MM.1S (cell line): ENCODE measurements at regions not wholly inside any gene's neighbourhood (a gene's known extent, or its start where the extent isn't known, plus 50 kb on each side); places are given as distances from the start of the nearest gene placed in this dataset.

ENCODE experiments used
- DNase-seq: peaks from one replicate; pipeline ENCODE4 v3.0.0-alpha.2; 2015
- H2AFZ ChIP-seq: fragments of 300-600 bp; sonication (generic); 2 replicates; pipeline ENCODE4 v1.6.0; 2016; ENCODE audit warnings: antibody characterized with exemption, low read length
- H3F3A ChIP-seq: fragments of 300-600 bp; sonication (generic); 2 replicates; pipeline ENCODE4 v1.6.1; 2016; ENCODE audit warnings: mild to moderate bottlenecking, antibody characterized with exemption, low read length, moderate library complexity, mixed read lengths; ENCODE audit not compliant: insufficient read depth
- H3K27ac ChIP-seq: fragments of 300-600 bp; sonication (generic); 2 replicates; pipeline ENCODE4 v1.5.1; 2016; ENCODE audit warnings: mild to moderate bottlenecking, low read length
- H3K27me3 ChIP-seq: fragments of 300-600 bp; sonication (generic); replicated peaks from 2 replicates; pipeline ENCODE4 v1.6.0; 2016; ENCODE audit warnings: low read length; ENCODE audit not compliant: insufficient read depth
- H3K36me3 ChIP-seq: fragments of 300-600 bp; sonication (generic); replicated peaks from 2 replicates; pipeline ENCODE4 v1.6.1; 2016; ENCODE audit warnings: mild to moderate bottlenecking, low read length, mixed read lengths; ENCODE audit not compliant: insufficient read depth
- H3K4me1 ChIP-seq: fragments of 300-600 bp; sonication (generic); 2 replicates; pipeline ENCODE4 v1.6.1; 2016; ENCODE audit warnings: low read length, mixed read lengths
- H3K4me2 ChIP-seq: fragments of 300-600 bp; sonication (generic); 2 replicates; pipeline ENCODE4 v1.6.0; 2016; ENCODE audit warnings: low read depth, low read length
- H3K4me3 ChIP-seq: fragments of 300-600 bp; sonication (generic); 2 replicates; pipeline ENCODE4 v1.5.1; 2016; ENCODE audit warnings: low read length, mixed read lengths
- H3K79me2 ChIP-seq: fragments of 300-600 bp; sonication (generic); 2 replicates; pipeline ENCODE4 v1.6.1; 2016; ENCODE audit warnings: mixed run types, low read length, mixed read lengths
- H3K9ac ChIP-seq: fragments of 300-600 bp; sonication (generic); 2 replicates; pipeline ENCODE4 v1.6.1; 2016; ENCODE audit warnings: low read length, mixed read lengths
- H3K9me2 ChIP-seq: fragments of 300-600 bp; sonication (generic); replicated peaks from 2 replicates; pipeline ENCODE4 v1.6.1; 2016; ENCODE audit warnings: mild to moderate bottlenecking, low read length, mixed read lengths; ENCODE audit not compliant: insufficient read depth
- H3K9me3 ChIP-seq: fragments of 300-600 bp; sonication (generic); replicated peaks from 2 replicates; pipeline ENCODE4 v1.6.1; 2016; ENCODE audit warnings: mild to moderate bottlenecking, low read length, mixed read lengths; ENCODE audit not compliant: insufficient read depth
- H4K20me1 ChIP-seq: fragments of 300-600 bp; sonication (generic); 2 replicates; pipeline ENCODE4 v1.6.1; 2016; ENCODE audit warnings: mild to moderate bottlenecking, low read length, moderate library complexity, mixed read lengths; ENCODE audit not compliant: insufficient read depth
- CTCF ChIP-seq: fragments of 300-600 bp; sonication (generic); IDR thresholded peaks from 2 replicates; pipeline ENCODE4 v1.5.1; 2016; ENCODE audit warnings: antibody characterized with exemption, low read length, mixed read lengths
- EZH2 ChIP-seq: fragments of 300-600 bp; sonication (generic); optimal IDR thresholded peaks from 2 replicates; pipeline ENCODE3; 2017; ENCODE audit warnings: low read depth, mild to moderate bottlenecking, antibody characterized with exemption, low read length, mixed read lengths
- EZH2phosphoT487 ChIP-seq: fragments of 300-600 bp; sonication (generic); IDR thresholded peaks from 2 replicates; pipeline ENCODE4 v1.6.1; 2018; ENCODE audit warnings: antibody characterized with exemption, low read length

- Histone ChIP-seq H3K27me3 (no peaks in the 10 kb centered on the region), H3K9me2 (no peaks in the 10 kb centered on the region), H3K4me2 (no peak overlapping the region), H3K9ac (no peak overlapping the region), H3K79me2 (no peaks in the 10 kb centered on the region), H4K20me1 (no peaks in the 10 kb centered on the region), H2AFZ (no peak overlapping the region), H3K4me3 (no peak overlapping the region), H3K4me1 (peaks cover 9% of the 10 kb centered on the region; the same call in 1 of the 2 replicates), H3F3A (no peaks in the 10 kb centered on the region), H3K27ac (no peak overlapping the region), H3K36me3 (no peaks in the 10 kb centered on the region), H3K9me3 (no peaks in the 10 kb centered on the region)
- DNase-seq: peak; percentile 49
- no peak for TF ChIP-seq EZH2
- TF ChIP-seq EZH2phosphoT487: no peak
- TF ChIP-seq CTCF: no peak
Measured at GRCh38 chr11:94694309-94695060, 73.7 kb upstream of the AMOTL1 start.

DNA sequence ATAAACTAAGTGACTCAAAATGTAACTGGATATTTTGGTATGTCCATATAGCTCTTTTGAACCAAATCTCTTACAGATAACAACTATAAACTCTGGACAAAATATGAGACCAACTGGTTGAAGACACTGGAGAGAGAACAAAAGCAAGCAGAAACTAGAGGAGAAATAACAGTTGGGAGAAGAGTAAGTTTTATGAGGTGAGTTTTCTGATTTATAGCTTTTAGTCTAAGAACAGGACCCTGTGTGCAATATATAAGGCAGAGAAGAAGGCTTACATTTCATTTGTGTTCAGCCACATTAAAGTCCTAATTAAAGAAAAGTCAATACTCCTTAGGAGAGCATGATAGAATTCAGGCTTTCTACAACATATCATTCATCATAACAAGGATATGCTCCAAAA lies 71.0 kb upstream of the AMOTL1 start:
- no peak overlapping the region for H3K4me2 ChIP-seq
- no peak overlapping the region for H2AFZ ChIP-seq
- H3K27me3 ChIP-seq: no peaks in the 10 kb centered on the region
- H3K4me1 ChIP-seq: peaks cover 9% of the 10 kb centered on the region; the same call in 1 of the 2 replicates
- H3K27ac ChIP-seq: no peak overlapping the region
- H4K20me1 ChIP-seq: no peaks in the 10 kb centered on the region
- H3F3A ChIP-seq: no peaks in the 10 kb centered on the region
- TF ChIP-seq CTCF: no peak
- no peak for TF ChIP-seq EZH2
- no peak for TF ChIP-seq EZH2phosphoT487
- no peaks in the 10 kb centered on the region for H3K36me3 ChIP-seq
- no peak for DNase-seq
- H3K9ac ChIP-seq: no peak overlapping the region
- H3K9me3 ChIP-seq: no peaks in the 10 kb centered on the region
- no peaks in the 10 kb centered on the region for H3K79me2 ChIP-seq
- no peaks in the 10 kb centered on the region for H3K9me2 ChIP-seq
- no peak overlapping the region for H3K4me3 ChIP-seq

DNA sequence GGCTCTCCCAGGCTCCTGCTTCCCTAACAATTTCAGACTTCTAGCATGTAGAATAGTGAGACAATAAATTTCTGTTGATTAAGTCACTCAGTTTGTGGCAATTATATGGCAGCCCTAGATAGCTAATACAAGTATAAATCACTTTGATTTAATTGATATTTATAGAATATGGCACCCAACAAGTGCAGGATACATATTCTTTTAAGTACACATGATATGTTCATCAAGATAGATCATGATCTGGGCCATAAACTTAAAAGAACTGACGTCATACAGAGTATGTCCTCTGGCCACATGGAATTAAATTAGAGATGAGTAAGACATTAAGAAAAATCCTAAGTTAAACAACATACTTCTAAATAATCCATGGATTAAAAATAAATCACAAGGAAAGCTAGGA lies 67.5 kb upstream of the AMOTL1 start:
- Histone ChIP-seq H3K27me3 (no peaks in the 10 kb centered on the region), H3K4me3 (no peak overlapping the region), H2AFZ (no peak overlapping the region), H3K36me3 (no peaks in the 10 kb centered on the region), H3K4me2 (no peak overlapping the region), H3K9me3 (no peaks in the 10 kb centered on the region), H3F3A (no peaks in the 10 kb centered on the region), H4K20me1 (no peaks in the 10 kb centered on the region), H3K4me1 (no peaks in the 10 kb centered on the region), H3K27ac (no peak overlapping the region), H3K9me2 (no peaks in the 10 kb centered on the region), H3K79me2 (no peaks in the 10 kb centered on the region), H3K9ac (no peak overlapping the region)
- TF ChIP-seq EZH2phosphoT487 (no peak), CTCF (no peak), EZH2 (no peak)
- no peak for DNase-seq
